DMS 273 (cell line): ENCODE measurements at regions not wholly inside any gene's neighbourhood (a gene's known extent, or its start where the extent isn't known, plus 50 kb on each side); places are given as distances from the start of the nearest gene placed in this dataset.

Source experiments
- DNase-seq: peaks from one replicate; lab custom pipeline; 2025; ENCODE audit not compliant: unreplicated experiment; lab: John Stamatoyannopoulos, UW

DNA sequence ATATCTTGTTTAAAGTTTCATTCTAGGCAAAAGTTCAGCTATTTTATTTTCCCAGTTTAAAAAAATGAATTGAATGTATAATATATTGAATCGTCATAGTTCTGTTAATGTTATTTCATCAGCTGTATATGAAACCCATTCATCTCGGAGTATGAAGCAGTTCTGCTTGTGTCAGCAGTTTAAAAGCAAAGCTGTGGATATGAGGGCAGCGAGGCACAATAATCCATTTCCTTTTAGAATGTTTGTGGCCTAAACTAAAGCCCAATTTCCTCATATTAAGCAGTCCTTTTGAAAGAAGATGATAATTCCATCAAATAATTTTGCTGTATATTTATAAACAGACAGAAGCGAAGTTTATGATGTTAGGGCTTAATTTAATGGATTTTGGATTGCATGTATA is 300.1 kb downstream of the SAMD5 start:
- no peak for DNase-seq

DNA sequence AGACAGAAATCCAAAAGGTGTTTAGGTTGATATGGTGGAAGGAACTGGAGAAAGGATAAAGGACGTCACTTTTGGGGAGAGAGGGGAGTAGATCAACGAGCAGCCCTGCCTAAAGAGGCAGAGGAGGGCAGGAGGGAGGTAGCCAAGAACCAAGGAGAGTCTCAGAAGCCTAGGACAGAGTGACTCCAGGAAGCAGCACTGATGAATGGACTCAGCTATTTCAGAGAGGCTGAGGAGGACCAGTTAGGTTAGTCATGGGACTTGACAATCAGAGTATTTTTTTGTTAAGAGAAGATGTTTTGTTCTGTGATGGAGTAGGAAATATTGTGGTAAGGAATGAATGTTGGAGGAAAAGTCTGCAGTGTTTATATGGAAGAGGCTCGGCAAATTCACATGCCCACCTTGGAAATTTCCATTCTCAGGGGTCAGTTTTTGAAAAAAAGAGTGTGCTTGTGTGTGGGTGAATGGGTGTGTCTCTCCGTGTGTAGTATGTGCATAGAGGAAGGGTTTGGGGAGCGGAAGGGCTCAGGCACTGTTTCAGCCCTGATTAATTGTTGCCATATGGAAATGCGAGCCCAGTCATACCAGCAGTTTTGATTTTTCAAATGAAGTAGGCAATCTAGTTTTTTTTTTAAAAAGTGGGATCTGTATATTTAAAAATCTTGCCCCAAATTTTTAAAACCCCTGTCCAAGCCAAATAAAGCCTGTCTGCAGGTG is 303.6 kb downstream of the SAMD5 start:
- no peak for DNase-seq

DNA sequence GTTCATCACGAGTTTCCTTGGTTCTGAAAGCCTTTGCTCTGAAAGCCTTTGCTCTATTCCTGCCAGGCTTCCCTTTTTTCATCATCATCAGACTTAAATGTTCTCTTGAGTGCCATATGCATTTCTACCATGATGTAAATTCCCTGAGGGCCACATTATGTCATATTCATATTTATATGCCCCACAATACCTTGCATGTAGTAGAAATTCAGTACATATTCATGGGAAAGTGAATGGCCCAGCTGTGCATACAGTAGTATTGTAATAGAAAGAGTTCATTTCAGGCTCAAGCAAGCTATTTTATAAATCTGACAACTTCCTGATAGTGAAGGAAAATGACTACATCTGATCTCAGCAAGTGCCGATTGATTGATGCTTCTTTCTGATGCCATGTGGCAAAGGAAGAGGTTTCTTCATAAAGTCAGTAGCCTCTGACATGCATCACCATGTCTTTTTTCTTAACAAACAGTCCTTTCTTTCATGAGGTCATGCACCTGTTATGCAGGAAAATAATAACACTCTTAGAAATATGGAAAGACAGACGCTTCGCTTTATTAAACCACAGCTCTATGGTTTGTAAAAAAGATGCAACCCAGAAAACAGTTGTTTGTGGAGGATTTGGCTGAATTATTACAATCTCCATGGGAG is 308.7 kb downstream of the SAMD5 start:
- no peak for DNase-seq

DNA sequence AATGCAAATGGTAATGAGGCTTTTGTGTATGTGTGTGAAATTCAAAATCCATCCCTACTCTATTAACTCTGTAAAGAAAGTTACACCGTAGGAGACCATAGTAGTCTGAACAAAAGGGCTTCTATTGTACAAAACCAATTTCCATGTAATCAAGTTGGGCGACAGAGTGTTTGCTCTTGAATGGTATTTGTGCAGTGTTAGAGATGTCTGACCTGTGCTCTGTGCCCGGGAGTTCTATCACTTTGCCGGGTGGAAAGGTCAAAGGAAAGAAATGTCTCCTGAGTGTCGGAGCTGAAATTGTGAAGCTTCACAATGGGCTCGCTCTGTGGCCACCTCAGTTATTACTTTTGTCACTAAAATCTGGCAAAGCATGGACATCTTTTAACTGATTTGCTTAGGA is 312.0 kb downstream of the SAMD5 start:
- no peak for DNase-seq

DNA sequence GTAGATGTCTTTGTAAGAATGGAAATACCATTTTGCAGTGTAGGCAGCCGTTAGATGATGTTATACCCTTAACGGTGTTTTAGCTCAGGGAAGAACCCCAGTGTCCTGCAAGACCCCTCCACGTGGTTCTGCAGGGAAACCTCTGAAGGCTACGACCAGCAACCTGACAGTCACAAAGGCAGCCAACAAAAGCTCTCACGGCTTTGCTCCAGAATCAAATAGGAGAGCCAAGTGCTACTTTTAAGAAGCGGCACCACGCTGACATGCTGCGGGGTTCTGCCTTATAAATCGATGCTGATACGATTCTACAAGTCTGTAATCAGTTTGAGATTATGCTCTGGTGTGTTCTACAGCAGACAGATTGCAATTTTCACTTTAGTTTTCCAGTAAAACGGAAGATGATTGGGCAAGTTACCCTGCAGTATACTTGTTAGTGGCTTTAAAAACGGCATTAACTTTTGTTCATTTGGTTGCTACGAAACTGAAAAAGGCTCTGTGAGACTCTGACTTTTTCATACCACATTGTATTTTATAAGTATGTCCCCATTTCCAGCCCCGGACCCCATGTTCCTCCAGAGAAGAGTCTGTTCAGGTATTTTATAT is 312.9 kb downstream of the SAMD5 start:
- DNase-seq: no peak

DNA sequence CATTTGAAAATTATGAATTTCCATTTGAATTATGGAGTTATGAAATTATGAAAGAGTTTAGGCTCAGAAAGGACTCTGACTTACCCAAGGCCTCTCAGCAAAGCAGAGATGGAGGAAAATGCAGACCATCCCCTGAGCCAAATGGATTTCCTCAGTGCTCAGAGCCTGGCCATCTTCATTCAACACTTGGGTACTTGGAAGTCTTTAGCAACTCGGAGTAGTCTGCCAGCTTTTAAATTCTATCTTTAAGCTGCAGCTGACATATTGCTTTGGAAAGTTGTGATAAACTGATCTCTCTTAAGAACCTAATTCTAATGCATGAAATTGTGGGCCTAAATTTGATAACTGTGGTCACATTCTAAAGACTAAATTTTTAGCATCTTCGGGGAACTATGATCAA is 315.4 kb downstream of the SAMD5 start:
- DNase-seq: no peak

DNA sequence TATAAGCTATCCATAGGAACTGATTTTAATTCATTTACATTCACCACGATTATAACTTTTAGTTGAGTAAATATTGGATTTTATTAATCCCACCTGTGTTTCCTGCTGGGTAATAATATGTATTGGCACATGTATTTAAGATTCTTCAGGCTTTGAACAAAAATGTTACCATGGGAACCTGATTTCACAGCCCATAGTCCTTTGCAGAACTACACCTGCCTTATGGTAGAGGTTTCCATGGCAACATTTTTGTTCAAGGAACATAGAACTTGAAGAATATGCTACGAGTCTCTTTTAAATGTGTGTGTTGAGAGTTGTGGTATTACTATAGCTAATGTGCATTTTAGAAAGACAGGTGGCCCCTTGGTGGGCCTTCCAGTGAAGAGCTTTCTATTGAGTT is 317.4 kb downstream of the SAMD5 start:
- peak; percentile 12 for DNase-seq

DNA sequence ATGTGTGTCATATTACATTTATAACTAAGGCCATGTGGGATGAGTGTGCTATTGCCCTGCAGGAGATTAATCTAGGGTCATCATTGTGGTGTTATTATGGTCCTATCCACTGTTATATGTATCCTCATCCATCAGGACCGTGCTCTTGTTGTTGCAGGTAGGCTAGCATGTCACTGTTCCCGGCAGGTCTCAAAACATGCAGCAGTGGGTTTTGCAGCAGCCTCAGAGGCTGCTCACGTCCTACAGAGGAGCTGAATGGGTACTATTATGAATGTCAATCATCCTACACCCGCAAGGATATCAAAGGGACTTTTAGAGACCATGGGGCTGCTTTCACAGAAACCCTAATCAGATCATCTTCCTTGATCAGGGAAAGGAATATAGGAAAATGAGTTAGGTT is 318.2 kb downstream of the SAMD5 start:
- DNase-seq: no peak

DNA sequence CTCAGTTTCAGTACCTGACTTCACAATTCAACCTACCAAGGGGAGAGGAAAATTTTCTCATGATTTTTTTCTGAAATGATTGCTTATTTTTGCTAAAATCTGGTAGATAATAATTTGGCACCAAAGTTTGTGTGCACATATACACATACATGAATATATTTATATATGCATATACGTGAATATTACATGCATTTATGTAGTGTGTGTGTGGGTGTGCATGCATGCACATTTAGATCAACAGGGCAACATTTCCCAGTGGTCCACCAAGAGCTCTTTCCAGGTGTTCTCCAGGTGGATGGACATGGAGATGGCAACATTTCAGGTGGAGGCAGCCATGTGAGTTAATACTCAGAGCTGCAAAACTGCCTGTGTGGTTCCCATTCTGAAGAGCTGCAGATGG is 320.9 kb downstream of the SAMD5 start:
- DNase-seq: no peak

DNA sequence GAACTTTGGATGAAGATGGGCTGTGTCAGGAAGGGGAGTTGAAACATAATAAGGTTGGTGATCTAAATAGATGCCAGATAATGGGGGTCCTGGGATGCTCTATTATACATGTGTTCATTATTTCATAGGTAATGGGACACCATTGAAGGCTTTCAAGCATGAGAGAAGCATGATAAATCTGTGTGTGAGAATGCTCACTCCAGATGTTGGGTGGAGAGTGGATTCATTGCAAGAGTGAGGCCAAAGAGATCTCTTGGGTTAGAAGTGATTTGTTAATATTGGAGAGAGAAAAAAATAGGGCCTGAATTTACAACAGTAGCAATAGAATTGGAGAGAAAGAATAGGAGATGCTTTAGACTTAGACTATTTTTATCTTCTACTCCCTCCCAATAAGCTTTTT is 321.3 kb downstream of the SAMD5 start:
- no peak for DNase-seq

DNA sequence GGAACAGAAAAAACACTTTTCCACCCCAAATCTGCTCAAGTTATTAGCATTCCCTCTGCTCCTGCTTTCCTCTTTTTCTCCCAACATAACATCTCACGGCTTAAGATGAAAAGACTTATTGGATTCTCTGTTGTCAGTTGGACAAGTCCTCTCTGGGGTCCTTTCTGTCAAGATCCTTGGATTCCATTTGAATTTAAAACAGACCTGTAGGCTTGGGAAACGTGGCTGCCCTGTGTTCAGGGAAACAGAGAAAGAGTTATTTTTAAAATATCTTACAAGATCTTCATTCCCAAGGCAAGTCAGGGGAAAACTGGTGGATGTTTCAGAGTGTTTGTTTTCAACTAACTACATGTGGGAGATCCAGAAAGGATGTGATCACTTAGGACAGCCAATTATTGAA is 322.9 kb downstream of the SAMD5 start:
- DNase-seq: no peak

DNA sequence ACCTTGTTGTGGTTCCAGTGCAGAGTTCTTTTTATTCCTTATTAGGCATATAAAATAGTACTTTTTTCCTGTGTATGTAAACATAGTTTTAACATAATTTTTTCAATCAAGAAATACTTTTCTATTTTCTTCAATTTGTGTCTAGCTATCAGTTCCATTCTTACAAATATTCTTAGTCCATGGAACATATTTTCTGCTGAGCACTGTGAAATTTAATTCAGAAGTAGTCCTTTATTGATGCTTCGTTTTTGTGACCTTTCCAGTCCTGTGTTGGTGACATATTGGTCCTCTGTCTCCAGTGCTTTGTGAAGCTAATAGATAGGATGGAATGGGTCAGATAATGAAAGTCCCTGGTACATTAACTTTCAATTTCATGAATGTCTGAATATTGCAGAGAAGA is 325.1 kb downstream of the SAMD5 start:
- DNase-seq: no peak

DNA sequence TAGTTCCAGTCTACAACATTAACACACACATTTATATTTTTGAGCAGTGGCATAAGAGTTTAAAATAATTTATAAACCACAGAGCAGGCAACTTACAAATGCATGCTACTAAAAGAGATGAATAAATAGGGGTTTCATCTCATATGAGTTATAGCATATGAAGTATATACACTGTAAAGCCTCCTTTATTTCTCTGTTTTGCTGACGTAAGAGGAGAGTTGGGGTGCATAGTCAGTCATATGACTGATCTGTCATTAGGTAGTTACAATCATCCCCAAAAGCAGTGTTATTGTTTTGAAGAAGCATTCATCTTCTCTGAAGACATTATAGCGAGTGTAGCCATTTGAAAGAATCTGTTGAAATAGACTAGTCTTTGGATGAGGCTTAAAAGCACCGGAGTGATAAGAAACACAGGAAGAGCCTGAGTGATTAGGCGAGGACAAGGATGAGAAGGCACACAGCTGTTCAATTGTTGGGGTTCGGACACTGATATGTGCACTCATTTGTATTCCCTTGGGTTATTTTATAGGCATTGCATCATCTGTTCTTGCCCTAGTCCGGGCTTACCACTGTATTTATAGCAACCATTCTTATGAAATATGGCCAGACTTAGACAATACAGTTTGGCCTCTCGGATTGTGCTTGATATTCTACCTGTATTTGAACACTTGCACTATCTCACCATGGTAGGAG is 325.7 kb downstream of the SAMD5 start:
- no peak for DNase-seq

DNA sequence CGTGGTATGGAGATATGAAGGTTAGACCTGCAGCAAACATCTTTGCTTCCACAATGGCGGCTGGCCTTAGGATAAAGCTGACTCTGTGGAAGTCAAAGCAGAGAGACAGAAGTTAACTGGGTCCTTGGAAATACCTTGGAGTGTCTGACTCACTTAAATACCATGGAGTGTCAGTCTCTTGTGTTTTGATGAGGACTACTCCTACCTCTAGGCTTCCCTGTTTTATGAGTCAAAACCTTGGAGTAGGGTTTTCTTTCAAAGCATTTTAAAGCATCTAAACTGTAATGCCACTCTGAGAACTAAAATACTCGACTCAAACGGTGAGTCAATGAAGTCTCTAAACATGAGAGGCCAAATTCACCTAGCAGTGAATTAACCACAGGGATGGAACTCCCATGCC is 329.1 kb downstream of the SAMD5 start:
- DNase-seq: no peak

DNA sequence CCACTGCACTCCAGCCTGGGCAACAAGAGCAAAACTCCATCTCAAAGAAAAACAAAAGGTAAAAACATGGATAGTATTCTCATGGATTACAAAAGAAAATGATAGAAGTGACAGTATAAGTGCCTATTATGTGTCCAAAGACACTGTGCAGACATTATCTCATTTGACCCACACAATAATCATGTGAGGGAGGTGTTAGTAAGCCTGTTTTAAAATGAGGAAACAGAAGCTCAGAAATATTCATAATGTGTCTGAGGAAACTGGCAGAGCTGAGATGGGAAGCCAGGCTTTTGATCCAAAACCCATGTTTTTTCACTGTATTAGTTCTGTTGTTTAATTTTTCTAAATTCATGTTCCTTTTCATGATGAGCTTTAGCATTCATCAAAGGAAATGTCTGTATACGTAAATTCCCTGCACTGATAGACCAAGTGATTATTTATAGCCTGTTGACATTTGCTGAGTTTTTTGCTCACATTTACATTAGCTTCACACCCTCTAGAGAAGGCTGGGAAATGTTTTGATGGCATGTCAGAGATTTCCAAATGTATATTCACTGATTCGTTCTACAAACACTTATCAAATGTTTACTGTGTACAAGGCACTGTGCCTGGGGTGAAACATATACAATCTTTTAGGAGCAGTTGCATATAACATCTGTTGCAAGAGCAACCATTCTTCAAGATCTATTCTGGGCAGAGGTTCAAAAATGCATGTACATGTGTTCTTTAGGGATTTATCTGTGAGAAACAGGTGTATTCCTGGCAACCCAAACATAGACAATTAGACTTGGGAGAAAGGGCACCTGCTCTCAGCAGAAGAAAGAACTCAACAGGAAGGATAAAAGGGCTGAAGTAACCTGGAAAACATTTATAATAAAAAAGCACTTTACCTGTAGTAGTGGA is 331.5 kb downstream of the SAMD5 start:
- DNase-seq: no peak

DNA sequence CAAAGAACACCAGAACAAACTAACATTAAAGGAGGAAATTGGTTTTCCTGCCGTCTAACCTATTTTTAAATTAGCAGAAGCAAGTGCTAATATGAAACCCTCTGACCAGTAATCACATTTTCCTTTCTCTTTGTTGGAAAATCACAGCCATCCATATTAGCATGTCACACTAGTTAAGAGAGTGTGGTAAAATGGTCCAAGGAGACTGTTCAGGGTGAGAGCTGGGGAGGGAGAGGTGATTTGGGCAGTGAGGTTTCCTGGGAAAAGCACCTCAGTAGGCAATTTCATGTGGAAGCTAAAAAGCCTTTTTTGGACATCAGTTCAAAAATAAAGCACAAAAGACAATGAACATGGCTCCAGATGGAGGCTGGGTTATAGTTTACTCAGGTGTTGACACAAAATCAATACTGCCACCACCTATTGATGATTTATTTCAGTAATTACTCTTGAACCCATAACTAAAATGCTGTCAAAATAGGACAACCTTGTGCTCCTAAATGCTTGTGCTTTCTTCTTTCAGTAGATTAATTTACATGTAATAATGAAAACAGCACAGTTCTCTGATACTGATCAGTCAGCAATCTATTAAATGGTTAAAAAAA is 333.2 kb downstream of the SAMD5 start:
- no peak for DNase-seq

DNA sequence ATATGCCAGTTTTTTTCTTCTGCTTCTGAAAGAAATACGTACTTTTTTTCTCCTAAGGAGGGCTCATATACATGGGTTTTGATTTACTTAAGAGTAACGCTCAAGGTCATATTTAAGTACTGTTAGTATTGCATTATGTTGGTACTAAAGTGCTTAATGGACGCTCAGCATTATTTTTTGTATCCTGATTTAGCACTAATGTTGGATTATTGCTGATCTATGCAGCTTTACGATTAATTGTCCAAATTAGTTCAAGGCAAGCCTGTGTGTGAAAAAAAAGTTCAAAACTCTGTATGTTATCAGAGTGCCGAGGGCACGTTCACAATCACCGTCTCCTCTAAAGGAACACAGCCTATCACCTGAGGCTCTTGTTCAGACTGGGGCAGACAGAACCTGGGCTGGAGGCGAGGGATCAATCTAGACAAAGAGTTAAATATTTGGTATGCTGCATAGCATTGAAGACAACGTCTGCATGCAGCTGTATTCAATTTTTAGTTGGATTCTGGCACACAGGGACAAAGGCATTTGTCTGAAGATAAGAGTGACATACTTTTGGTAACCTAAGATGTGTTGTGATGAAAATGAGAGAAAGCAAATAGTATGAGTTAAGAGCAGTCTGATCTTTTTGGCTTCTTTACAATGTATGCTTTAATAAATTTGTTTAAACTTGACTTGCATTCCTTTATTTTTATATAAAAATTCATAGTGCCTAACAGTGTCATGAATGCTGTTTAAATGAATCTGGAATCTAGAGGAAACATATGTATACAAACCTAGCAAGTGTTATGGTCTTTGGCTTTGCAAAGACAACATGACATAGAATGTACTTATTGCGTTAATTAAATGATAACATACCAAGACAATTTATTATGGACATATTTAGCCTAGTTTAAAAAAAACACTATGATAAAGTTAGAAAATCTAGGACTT is 341.2 kb downstream of the SAMD5 start:
- no peak for DNase-seq

DNA sequence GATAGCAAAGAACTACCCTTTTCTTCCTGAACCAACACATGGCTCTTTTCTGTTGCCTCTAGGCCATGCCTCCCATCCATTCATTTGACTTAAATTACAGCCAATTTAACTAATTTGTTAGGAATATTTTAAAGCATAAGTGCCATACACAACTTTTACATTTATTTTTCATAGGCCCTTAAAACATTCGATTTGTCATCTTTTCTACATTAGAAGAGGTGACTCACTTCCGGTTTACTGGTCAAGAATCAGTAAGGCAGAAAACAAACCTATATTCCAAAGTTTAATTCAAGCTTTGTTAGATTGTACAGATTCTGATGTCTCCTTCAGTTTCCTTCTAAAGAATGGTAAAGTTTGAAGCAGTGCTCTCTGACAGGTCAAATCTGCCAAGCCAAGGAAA is 344.3 kb downstream of the SAMD5 start:
- DNase-seq: no peak

DNA sequence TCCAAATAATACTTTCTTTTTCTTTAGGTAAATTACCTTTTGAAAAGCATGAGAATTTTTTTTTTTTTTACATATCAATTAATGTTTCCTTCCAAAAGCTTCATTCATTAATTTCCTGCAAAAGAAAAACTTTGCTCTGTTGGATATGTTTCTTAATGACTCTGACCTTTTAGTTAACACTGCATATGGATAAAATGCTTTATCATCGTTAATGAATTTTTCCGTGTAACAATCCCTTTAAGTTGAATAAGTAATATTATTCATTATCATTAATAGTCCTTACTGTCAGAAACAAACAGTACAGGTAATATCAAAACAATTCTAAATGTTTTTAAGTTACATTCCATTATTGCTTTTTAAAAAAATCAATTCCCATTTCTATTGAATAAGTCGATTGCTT is 345.1 kb downstream of the SAMD5 start:
- no peak for DNase-seq
